AG08395 (cell line): ENCODE measurements at regions not wholly inside any gene's neighbourhood (a gene's known extent, or its start where the extent isn't known, plus 50 kb on each side); places are given as distances from the start of the nearest gene placed in this dataset.
"Not testable (repeated sequence)": the region's sequence is repeated elsewhere in the genome, so short reads cannot be mapped to it uniquely, and the experiment has no call there.

Experiments used
- DNase-seq: peaks from one replicate; pipeline ENCODE4 v3.0.0; 2012; ENCODE audit warnings: mixed read lengths, low spot score

- DNase-seq: no peak
Observed at GRCh38 chr5:115469904-115470516, 74.6 kb downstream of the FEM1C start.

DNA sequence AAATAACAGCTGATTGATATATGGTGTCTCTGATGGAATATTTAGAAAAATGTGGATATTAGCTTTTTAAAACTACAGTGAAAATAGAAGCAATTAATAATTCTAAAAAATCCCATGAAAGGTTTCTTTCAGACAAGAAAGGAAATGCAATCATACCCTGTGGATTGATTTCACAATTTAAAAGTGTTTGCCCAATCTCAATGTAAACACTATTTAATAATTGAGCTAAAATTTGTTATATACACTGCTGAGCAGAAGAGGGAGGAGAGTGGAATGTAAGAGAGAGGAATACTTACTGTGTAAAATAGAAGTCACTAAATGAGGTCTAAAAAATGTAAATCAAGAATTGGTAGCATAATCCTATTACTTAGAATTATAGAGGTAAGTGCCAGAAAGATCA lies 76.9 kb downstream of the FEM1C start:
- DNase-seq: no peak

GRCh38 chr5:115465431-115465830 lies 79.1 kb downstream of the FEM1C start:
- no peak for DNase-seq

DNA sequence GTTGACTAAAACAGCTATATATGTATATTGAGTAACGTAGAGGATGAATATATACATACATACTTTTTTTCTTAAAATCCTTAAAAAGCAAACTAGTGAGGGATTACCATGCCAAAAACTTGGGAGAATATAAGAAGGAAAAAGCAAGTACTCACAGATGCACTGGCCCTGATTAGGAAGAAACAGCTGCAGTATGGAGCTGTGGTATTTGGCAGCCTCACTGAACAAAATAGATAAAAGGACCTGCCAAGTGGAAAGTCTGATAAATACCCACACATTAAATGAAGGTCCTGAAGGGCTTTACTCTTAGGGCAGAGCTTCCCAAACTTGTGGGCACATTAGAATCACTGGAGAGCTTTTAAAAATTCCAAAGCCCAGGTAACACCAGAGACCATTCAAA lies 80.6 kb downstream of the FEM1C start:
- no peak for DNase-seq

DNA sequence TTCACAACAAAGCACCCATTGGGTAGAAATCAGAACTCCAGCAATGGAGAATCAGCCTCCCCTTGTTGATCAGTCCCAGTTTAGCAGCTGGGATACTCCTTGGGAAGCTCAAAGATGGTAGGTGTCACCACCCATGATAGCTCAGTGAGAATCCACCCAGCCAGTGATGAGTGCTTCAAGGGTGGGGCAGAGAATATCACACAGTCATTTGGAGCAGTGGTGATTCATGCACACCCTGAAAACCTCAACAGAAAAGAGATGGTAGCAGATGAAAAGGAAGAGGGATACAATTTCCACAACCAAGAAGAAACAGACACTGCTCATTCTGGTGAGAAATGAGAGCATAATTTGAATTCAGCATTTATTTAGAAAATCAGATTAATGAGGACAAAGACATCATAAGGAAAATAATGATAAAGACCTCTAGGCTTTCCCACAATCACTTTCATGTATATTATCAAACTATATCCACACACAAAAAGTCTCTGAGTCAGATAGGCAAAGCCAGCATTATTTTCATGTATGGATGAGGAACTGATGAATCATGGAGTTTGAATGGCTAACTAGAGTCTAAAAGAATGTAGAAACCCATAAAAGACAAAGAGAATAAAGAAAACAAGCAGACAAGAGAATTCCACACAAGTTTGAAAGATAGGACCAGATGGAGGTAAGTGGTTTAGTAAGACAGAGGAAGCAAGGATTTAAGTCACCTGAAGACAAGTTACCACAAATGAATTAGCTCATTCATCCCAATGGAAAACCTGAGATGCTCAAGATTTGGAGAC lies 82.9 kb downstream of the FEM1C start:
- peak; percentile 69 for DNase-seq

GRCh38 chr5:115461093-115461492 lies 83.5 kb downstream of the FEM1C start:
- DNase-seq: no peak

DNA sequence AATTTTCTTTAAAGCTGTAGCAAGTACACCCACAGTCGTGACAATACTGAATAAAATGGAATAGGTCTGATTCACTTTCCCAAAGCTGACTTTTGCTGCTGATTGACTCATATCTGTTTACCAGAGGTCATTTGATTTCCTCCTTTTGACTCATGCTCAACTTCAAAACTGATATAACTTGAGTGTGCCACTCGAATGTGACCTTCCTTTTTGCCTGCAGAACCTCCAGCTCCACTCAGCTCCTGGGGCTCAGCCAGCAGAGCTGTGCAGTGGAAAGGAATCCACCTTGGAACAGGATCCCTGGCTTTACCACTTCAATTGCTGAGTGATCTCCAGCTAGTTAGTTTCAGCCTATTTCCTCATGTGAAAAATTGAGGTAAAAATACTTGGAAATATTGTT lies 84.1 kb downstream of the FEM1C start:
- peak; percentile 67 for DNase-seq

DNA sequence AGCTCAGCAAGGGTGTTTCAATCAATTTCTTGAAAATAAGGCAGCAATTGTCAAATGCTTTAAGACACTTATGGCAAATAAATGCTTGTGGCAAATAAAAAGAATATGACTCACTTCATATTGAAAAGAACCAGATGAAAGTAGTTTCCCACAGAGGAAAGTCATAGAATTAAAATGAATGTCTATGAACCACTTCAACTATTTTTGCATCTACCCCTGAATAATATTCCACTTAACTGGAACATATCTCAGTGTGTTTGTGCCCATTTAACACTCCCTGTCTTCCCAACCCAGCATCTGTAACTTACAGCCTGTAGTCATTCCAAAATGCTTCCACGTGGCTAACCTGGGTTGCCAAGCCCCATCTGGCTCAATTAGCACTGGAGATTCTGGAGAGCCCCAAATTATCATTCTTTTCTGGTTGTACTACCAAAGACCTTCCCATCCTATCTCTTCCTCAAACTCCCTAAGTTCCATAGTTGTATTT lies 84.7 kb downstream of the FEM1C start:
- peak; percentile 61 for DNase-seq

- no peak for DNase-seq
Observed at GRCh38 chr5:115458416-115458815, 86.2 kb downstream of the FEM1C start.

DNA sequence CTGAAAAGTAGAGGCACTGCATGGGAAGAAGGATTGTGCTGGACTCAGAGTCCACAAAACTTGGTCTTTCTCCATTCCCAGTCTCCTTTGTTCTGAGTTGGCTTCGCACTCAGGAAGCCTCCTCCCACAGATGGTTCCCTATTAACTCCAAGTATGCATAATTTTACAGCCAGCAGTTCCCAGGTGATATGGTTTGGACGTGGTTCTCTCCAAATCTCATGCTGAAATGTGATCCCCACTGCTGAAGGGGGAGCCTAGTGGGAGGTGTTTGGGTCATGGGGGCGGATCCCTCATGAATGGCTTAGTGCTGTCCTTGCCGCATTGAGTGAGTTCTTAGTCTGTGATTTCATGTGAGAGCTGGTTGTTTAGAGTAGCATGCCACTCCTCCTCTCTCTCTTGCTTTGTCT lies 86.6 kb downstream of the FEM1C start:
- no peak for DNase-seq

DNA sequence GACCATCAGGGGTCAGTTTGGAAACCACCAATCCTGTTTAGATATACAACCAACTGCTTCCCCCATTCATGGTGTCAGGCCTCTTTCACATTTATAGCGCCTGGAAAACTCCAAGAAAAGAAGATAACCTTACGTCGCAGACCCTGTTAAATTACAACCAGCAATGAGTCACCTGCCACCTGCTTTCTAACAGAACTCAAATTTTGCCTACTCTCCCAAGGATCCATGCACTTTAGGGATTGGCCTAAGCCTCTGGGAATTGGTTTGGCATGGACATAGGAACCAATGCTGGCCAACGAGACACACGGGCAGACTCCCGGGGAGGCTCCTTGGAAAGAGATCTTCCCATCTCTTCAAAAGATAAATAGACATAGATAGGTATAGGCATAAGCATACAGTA lies 87.0 kb downstream of the FEM1C start:
- no peak for DNase-seq

GRCh38 chr5:115456539-115457040 lies 88.0 kb downstream of the FEM1C start:
- DNase-seq: no peak

GRCh38 chr5:115456056-115456455 lies 88.5 kb downstream of the FEM1C start:
- DNase-seq: no peak

- peak; percentile 48 for DNase-seq
Observed at GRCh38 chr5:115455301-115455707, 89.3 kb downstream of the FEM1C start.

DNA sequence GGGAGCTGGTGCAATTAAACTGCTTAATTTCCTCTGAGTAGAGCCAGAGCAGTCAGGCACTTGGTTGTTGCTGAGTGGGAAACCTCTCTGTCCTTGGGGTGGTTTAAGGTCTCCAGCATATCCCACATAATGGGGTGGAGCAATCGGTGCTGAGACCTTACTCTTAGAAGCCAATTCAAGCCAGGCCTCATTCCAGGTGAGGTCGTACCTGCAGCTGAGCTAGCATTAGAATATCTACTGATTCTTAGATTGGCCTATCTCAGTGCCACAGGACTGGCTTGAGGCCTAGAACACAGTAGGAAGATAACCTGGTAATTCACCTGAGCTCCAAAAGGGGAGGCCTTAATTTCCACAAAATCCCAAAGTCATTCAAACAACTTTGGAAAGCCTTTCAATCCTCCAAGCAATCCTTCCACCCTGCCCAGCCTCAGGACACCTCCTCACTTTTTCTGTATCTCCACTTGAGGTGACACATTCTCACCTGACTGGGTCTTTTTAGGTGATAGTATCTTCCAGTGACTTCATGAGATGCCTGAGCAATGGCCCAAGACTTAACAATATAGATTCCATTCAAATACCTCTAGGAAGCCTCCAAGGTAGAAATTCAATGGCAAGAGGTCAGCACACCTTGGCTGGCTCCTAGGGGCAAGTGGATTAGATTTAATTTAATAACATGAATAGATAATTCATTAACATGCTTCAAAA lies 91.0 kb downstream of the FEM1C start:
- DNase-seq: no peak

- DNase-seq: peak; percentile 46
Observed at GRCh38 chr5:115452536-115453235, 91.9 kb downstream of the FEM1C start.

DNA sequence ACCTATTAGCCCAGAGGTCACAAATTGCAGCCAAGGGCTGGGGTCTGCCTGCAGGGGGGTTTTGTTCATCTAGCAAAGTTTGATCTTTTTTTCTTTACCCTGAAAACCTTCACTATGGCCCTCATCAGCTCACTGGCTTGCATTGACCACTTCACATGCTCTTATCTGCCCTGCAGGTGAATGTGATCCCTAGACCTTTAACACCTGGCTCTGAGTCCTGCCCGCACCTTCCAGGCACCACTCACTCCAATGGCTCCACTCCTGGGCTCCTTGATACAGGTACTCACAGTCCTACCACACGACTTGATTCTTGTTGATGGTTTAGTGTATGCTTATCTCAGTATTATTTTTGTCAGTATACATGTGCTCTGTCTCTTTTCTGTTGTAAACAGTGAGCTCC lies 92.5 kb downstream of the FEM1C start:
- DNase-seq: no peak

DNA sequence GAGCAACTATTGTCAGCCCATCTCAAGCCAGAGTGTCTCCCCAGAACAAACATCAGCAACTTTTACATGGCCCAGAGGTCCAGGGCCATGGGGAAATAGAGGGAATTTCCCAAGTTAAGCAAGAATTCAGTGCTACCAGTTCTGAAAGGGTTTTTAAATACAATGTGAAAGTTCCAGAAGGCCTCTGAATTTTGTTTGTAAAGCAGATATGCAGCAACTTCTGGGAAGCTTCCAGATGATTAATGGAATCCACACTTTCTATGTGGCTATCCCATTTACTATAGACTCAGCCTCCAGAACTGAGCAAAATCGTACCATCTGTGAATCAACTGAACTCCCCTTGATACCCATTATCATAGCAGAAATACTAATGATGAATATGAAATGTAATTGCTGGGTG lies 93.8 kb downstream of the FEM1C start:
- peak; percentile 61 for DNase-seq

DNA sequence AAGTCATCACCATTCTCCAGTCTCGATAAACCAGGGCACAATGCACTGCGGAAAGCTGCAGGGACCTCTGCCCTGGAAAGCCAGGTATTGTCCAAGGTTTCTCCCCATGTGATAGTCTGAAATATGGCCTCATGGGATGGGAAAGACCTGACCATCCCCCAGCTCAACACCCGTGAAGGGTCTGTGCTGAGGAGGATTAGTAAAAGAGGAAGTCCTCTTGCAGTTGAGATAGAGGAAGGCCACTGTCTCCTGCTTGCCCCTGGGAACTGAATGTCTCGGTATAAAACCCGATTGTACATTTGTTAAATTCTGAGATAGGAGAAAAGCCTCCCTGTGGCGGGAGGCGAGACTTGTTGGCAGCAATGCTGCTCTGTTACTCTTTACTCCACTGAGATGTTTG lies 95.9 kb downstream of the FEM1C start:
- not testable (repeated sequence) for DNase-seq

- no peak for DNase-seq
Observed at GRCh38 chr5:115440782-115441451, 103.7 kb downstream of the FEM1C start.

DNA sequence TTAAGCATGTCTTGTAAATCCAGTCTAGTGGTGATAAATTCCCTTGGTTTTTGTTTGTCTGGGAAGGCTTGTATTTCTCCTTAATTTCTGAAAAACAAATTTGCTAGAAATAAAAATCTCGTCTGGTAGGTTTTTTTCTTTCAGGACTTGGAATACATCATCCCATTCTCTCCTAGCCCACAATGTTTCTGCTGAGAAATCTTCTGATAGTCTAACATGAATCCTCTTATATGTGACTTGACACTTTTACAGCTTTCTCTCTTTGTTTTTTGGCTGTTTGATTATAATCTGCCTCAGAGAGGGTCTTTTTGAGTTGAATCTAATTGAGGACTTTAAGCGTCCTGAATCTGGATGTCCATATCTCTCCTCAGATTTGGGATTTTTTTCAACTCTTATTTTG lies 104.9 kb downstream of the FEM1C start:
- DNase-seq: no peak

DNA sequence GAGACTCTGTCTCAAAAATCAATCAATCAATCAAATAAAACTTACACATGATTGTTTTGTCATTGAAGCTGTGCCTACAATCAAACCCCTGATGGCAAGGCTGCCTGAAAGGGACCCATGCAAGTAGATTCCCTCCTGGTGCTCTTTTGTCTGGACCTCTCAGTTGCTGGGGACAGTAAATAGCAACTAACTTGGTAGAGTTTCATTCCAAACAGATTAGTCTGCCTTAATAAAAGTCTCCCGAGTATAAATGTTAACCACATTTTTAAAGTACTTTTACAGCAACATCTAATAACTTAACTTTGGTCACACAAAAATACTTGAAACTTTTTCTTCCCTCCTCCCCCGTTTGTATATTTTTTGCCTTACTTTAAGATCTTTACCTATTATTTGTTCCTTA lies 105.5 kb downstream of the FEM1C start:
- peak; percentile 68 for DNase-seq
